ENCODE measurements at regions not wholly inside any gene's neighbourhood (a gene's known extent, or its start where the extent isn't known, plus 50 kb on each side); places are given as distances from the start of the nearest gene placed in this dataset.

DNA sequence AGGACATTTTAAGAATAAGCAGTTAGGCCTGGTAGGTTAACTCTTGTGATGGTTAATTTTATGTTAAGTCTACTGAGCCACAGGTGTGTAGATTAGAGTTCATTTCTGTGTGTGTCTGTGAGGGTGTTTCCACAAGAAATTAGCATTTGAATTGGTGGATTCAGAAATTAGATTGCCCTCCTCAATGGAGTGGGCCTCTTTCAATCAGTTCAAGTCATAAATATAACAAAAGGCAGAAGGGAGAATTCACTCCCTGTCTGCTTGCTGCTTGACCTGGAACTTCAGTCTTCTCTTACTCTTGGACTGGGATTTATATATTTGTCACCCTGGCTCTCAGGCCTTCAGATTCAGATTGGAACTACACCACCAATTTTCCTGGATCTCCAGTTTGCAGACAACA, 55.3 kb upstream of the POM121L12 start:
- no peak for DNase-seq (ENCODE audit: low read depth)

DNA sequence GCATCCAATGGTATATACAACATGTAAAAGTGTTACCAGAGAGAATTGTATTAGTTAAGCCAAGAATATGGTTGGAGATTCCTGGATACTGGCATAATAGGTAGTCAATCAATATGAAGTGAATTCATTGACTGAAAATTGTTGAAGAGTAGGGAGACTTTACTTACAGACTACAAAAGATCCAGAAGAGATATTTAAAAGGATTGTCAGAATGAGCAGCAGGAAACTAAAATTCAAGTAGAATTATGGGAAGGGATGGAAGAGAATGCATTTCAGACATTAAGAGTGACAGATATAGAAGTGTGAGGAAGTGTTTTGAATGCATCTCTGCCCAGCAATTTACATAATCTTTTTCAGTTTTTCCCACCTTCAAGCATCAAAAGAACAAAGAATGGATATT, 62.3 kb upstream of the POM121L12 start:
- DNase-seq (ENCODE audit: low read depth), result no peak

DNA sequence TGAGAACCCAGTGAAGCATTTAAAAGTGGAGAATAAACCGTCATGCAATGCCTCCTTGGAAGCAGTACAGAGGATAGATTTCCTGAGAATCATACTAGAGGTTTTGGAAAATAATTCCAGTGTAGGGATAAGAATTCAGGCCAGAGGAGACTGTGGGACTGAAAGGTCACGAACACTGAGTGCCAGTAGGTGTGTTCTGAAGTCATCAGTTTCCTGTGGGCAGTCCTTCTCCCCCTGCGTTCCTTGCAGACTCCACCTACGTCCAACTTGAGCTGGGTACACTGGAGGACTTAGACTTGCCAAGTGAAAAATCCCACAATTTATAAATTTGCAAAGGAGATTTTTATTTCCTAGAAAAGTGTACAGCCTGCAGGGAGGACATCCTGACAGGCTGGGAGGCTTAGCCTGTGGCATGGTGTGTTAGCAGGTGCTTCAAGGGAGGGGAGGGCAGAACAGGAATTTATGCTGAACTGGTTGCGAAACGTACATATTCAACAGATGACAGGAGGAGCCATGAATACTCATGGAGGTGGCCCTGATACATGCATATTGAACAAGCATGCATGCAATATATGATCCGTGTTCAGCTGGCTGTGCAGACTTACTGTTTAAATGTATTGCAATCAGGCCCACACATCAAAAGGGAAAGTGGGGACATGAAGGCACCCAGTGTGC, 72.9 kb upstream of the POM121L12 start:
- no peak for DNase-seq (ENCODE audit: low read depth)

DNA sequence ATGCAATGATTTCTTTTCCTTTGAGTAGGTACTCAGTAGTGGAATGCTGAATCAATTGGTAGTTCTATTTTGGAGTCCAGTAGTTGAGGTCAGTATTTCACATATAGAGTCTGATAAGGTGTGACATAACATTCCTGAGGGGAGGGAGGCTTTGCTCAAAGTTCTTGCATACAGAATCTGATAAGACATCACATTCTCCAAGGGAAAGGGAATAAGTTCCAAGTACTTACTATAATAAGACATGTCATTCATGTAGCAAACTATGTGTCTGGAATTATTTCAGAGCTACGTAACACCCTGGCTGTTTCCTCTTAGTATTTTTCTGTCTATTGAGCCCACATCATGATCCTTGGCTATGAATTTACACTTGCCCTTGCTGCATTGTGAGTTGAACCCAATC, 74.3 kb upstream of the POM121L12 start:
- DNase-seq (ENCODE audit: low read depth), result no peak

DNA sequence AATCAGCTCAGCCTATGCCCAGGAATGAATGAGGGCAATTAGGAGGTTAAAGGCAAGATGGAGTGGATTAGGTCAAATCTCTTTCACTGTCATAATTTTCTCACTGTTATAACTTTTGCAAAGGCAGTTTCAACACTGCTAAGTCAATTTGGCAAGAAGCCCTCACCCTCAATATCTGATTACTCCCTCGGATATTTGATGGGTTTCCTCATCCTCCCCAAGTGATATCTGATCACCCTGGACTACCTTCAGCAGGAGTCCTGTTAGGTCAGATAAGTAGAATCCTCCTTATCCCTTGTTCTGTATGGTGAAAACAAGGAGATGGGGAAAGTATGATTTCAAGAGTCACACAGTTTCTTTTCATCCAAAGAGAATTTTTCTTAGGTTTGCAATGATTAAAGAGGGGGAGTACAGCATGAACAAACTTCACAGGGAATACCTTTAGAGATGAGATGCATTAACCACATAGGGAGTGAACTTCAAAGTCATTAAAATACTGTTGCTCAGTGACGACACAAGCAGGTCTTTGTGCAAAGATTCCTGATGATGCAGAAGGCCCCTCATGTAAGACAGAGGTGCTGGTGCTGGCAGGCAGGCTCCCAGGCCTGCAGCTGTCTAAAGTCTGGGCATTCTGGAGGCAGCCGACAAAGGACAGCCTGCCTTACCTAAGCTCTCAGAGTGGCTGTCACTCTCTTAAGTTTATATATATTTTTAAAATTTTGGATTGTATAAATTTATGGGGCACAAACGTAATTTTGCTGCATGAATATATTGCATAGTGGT, 75.4 kb upstream of the POM121L12 start:
- DNase-seq (ENCODE audit: low read depth), result no peak

DNA sequence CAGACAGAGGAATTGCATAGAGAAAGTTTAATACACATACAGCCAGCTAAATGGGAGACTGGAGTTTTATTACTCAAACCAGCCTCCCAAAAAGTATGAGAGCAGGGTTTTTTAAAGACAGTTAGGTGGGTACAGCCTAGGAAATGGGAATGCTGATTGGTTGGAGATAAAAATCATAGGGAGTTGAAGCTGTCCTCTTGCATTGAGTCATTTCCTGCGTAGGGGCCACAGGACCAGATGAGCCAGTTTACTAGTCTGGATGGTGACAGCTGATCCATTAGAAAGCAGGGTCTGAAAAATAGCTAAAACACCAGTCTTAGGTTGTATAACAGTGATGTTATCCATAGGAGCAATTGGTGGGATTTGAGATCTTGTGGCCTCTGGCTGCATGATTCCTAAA, 76.1 kb upstream of the POM121L12 start:
- peak; percentile 54 for DNase-seq (ENCODE audit: low read depth)

DNA sequence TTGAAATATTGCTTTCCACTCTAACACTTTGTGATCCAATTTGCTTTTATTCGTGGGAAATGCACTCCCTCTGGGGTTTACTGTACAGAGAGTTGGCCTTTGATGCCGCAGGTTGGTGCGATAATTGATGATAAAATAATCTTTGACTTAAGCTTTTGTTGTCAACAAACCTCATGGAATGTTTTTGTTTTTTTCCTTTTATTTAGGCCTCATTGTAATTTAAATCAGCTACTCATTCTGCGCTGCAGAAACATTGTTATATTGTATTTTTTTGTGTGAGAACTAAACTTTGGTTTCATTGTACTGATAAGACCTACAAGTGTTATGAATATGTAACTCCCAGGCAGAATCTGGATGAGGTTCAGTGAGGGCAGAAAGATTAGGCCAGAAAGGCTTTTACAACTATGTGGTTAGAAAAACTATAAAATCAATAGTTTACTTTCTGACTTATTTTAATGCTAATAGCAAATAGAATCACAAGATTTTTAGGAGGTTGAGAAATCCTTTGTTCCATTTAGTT, 76.8 kb upstream of the POM121L12 start:
- DNase-seq (ENCODE audit: low read depth), result no peak

DNA sequence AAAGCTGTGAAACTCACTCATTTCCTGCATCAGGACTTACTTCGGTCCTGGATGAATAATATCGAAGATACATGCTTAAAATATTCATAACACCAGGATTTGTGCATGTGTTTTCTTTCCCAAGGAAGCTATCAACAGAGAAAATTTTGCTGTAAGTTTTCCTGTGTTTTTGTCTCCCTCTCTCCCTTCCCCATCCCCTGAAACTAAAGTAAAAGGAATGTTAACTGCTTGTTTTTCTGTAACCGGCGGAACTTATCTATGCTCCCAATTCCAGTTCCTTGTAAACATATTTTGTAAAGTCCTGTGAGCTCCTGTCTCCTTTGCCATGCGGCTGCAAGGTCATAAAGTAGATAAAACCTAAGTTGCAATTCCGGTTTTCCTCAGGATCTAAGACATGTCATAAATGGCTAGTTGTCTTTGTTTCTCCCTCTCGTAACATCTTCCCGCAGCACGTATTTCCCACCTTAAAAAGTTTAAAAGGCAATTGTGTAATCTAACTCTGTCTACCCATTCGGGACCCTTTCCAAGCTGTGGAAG, 79.0 kb upstream of the POM121L12 start:
- DNase-seq (ENCODE audit: low read depth), result no peak

DNA sequence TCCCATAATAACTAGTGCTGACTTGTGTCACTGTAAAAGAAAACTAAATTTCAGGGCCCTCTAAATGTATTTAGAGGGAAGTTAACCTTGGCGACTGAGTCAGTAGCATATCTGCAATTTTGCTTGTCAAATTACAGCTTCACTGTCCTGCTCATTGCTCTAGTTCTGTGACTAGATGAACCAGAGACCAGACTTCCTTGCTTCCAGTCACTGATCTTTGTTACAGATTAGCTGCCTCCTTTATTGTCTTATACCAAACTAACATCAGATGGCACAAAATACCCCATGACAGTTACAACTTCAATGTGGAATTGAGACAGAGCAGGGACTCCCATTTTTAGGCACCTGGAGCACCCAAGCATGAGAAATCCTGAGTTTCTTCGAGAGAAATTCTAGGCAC, 79.9 kb upstream of the POM121L12 start:
- DNase-seq (ENCODE audit: low read depth), result no peak

DNA sequence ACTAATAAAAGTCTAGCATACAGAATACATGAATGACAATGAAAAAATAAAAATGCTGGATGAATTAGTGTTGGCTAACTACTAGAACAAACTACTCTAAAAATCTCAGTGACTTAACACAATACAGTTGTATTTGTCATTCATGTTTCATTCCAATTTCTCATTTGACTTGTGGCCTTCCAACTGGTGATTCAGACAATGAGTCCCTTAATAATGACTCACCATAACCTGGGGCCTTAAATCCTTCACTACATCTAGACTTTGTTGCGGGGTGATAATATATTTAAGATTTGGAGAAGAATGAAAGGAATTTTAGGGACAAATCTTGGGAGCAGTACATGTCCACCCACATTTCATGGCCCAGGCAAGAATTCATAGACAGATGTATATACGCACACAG, 90.5 kb upstream of the POM121L12 start:
- DNase-seq (ENCODE audit: low read depth), result peak; percentile 58

DNA sequence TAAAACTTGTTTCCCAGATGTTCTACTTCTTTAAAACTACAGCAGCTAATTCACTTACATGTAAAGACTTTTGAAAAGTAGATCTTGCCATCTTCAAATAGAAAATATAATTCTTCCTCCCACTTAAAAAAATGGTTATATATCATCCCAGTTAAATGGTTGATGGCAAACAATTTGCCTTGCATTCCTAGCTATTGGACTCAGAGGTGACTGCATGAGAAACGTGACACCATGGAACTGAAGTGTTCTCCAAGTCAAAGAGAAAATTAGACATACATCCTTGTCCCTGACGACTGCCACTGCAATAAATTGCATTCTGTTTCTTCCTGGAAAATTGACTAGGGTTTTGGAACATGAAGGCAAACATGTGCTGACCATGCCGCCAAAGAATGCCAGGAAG, 95.0 kb upstream of the POM121L12 start:
- DNase-seq (ENCODE audit: low read depth), result no peak

DNA sequence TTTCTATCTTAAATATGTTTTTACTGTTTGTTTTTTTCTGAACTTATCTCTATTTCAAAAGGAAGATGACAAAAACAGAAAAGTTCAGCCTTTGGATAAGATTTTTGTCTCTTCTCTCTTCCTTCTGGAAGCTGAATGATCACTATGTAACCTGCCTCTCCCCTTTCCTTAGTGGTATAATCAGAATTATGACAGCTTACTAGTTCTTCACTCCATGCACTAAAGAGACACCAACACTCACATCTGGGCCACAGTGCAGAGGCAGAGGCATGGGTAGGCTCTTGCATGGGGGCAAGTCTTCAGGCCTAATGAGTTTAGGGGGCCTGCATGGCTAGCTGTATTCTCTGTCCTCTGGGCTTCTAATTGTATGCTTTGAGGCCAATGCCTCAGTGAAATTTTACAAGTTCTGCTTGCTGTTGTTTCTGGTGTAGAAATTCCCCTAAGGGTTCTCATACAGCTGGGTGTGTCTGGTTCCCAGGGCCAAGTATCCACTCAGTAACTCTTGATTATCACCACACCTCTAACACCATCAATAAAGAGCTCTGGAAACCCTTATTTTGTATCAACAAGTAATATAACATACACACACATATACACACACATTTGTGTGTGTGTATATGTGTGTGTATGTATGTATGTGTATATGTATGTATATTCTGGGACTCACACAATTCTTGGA, 96.8 kb upstream of the POM121L12 start:
- DNase-seq (ENCODE audit: low read depth), result no peak

DNA sequence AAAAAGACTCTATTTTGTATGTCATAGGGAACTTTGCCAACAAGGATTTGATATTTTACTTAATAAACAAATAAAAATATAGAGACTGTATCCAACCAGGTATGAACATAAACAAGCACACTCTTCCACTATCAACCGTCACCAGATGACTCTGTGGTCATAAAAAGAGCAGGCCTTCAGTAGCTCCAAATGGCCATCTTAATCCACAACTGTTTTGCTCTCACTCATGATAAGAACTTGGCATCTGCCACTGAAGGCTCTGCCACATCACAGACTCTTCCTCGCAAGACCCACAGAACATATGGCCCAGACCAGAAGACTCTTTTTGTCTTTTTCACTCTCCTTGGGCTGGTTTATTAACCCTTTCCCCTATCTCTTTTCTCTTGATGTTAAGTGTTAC, 98.7 kb upstream of the POM121L12 start:
- no peak for DNase-seq (ENCODE audit: low read depth)

DNA sequence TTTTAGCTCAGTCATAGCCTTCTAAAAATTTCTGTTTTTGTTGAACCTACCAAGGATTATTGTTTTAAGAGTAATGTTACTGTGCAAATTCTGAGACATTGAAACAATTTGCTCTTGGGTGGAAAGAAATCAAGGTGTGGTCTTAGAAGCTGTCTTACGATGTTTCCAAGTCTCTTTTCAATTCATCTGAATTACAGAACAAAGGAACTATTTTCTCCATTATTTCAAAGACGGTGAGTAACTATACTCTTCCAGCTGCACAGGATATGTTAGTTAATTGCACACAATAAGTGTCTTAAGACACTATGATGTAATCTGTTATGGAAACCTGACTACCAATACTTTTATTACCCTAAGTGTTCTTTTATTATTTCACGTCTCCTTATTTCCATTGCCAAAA, 106.8 kb upstream of the POM121L12 start:
- no peak for DNase-seq (ENCODE audit: low read depth)

DNA sequence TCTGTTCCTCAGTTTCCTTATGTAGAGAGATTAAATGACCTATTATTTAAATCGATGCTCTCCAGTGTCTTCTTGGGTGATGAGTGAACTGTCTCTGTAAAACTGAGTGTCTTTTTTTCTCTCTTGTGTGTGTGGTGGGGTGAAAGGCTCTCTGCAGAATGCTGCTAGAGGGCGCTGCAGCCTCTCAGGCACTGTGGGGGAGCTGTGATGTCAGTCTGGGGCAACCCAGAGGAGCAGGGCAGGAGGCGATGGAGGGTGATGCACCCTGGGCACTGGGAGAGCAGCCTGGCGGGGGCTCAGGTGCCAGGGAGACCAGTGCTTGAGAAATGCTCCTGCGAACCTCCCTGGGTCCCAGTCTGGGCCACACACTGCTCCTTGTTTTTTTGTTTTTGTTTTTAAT, 110.1 kb upstream of the POM121L12 start:
- no peak for DNase-seq (ENCODE audit: low read depth)

DNA sequence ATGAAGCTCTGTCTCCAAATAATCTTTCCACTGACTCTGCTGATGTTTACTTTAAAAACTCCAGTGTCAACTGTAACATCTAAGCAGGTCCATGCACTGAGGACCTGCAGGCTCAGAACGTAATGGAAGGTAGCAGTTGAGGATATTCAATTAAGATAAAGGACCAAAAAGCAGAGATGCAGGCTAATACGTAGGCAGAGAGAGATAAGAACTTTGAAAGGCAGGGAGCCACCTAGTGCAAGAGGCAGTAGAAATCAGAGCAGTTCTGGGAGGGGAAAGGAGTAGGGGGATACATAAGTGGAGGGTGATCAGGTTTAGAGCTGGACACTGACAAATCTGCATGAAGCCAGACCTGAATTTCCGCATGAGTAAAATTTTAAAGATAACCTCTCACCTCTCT, 114.5 kb upstream of the POM121L12 start:
- DNase-seq (ENCODE audit: low read depth), result no peak

DNA sequence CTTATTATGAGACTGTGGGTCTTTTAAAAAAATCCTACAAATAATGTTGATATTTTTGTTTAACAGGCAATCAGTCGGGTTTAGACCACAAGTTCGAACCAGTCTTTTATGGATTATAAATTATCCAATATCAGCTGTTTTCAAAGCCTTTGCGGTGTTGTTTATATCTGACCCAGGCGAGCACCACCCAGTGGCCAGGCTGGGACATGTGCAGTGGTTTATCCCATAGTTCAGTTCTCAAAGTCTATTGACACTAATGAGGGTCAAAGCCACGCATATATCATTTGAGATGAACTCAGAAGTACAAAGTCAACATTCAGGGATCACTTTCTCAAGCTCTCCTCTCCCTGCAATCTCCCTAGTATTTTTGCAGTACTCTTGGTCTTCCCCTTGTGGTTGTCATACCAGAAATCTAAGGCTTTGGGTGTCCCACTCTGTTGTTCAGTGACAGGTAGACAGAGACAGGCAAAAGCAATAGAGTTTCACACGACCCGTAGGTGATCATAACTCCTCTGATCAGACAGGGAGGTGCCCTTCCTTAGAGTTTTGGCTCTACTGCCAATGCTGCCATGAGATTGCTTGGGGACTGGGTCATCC, 117.4 kb upstream of the POM121L12 start:
- DNase-seq (ENCODE audit: low read depth), result no peak

DNA sequence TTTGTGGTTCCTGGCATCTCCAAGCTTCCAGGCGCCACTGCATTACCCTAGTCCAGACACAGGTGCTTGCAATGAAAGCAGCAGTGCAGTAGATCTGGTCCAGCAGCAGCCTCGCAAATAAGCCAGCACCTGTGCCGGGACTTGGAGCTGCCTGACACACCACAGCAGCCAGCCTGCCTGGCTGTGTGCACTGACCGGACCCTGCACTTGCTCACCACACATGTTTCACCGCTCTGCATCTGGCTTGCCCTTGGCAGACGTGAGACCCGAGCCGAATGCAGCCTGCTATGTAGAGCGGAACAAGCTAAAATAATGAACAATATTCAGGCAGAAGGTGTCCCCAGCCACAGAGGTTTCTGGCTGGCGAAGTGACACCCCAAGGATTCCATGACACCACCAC, 123.6 kb upstream of the POM121L12 start:
- DNase-seq (ENCODE audit: low read depth), result no peak

DNA sequence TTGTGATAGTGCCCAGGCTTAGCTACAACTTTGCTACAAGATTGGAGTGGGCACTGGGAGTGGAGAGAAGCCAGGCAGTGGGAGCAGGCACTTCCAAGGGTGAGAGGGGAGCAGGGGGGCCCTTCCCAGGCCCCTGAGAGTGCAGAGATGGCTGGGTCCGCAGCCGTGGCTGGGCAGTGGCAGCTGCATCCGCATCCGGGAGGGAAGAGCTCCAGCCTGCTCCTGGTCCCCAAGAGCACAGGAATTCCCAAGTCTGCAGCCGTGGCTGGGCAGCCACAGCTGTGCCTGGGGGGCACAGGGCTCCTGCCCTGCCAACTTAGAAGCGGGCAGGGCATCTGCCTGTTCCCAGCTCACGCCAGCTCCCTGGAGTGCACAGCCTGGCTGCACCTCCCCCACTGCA, 124.1 kb upstream of the POM121L12 start:
- DNase-seq (ENCODE audit: low read depth), result no peak

DNA sequence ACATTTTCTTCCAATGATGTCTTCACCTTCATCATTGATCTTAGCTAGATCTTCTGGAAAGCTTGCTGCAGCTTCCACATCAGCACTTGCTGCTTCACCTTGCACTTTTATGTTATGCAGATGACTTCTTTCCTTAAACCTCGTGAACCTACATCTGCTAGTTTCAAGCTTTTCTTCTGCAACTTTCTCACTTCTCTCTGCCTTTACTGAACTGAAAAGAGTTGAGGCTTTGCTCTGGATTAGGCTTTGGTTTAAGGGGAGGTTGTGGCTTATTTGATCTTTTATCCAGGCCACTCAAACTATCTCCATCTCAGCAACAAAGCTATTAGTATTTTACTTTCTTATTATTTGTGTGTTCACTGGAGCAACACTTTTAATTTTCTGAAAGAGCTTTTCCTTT, 125.5 kb upstream of the POM121L12 start:
- no peak for DNase-seq (ENCODE audit: low read depth)

DNA sequence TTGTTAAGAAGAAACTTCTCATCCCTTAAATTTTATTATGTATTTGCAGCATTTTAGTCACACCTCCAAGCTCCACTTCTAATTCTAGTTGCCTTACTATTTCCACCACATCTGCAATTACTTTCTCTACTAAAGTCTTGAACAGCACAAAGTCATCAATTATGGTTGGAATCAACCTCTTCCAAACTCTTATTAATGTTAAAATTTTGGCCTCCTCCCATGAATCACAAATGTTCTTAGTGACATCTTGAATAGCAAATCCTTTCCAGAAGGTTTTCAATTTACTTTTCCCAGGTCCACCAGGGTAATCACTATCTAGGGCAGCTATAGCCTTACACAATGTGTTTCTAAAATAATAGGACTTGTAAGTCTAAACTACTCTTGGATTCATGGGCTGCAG, 126.3 kb upstream of the POM121L12 start:
- no peak for DNase-seq (ENCODE audit: low read depth)

DNA sequence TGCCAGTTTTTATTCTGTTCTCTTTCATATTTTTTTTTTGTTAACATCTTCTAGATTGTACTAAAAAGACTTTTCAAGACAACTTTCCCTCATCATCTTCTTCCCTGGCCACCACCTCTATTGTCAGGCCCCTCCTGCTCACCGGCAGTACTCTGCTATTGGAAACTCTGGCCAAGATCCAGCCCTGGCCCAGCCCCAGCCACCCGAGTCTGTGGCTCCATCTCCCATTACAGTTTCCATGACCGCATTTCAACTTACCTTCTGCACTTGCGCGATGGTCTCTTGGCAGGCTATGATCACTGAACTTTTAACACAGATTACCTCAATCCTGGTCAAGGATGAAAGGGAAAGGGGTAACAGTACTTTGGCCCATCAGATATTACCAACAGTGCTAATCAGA, 137.7 kb upstream of the POM121L12 start:
- DNase-seq (ENCODE audit: low read depth), result no peak
